ENCODE measurements at regions not wholly inside any gene's neighbourhood (a gene's known extent, or its start where the extent isn't known, plus 50 kb on each side); places are given as distances from the start of the nearest gene placed in this dataset.

DNA sequence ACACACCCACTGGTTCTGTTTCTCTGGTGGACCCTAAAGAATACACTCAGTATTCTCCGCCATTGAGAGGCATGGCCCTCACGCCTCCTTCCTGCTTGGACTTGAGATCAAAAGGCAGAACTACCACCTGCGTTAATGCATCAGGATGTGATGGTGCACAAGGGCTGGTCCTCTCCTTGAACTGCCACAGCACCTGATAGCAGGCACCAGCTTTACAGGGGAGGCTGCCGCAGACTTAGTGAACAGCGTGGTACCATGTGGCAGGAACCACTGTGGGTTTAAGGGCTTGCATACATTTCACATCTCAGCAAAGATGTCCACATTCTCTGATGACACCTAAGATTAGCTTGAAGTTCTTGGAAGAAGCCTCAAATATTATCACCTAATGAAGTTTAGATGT is 208.7 kb downstream of the GADD45G start:
- TF ChIP-seq, protein P1, sequence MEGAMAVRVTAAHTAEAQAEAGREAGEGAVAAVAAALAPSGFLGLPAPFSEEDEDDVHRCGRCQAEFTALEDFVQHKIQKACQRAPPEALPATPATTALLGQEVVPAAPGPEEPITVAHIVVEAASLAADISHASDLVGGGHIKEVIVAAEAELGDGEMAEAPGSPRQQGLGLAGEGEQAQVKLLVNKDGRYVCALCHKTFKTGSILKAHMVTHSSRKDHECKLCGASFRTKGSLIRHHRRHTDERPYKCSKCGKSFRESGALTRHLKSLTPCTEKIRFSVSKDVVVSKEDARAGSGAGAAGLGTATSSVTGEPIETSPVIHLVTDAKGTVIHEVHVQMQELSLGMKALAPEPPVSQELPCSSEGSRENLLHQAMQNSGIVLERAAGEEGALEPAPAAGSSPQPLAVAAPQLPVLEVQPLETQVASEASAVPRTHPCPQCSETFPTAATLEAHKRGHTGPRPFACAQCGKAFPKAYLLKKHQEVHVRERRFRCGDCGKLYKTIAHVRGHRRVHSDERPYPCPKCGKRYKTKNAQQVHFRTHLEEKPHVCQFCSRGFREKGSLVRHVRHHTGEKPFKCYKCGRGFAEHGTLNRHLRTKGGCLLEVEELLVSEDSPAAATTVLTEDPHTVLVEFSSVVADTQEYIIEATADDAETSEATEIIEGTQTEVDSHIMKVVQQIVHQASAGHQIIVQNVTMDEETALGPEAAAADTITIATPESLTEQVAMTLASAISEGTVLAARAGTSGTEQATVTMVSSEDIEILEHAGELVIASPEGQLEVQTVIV (IDR thresholded peaks at IDR 0.05; ENCODE audit: borderline replicate concordance, partially characterized antibody) = no peak
- TF ChIP-seq YY1 (IDR thresholded peaks at IDR 0.05; ENCODE audit: low read depth, low read length) (no peak), NR2C2 (IDR thresholded peaks at IDR 0.05; ENCODE audit: borderline replicate concordance, control insufficient read depth, insufficient read length, low read depth) (no peak), SMC3 (IDR thresholded peaks at IDR 0.05; ENCODE audit: borderline replicate concordance, low read length) (no peak), JUND (IDR thresholded peaks at IDR 0.05; ENCODE audit: low read depth, low read length) (no peak), SRF (IDR thresholded peaks at IDR 0.05; ENCODE audit: low read depth in 2 of 2, low read length in 2 of 2) (no peak), EED (IDR thresholded peaks at IDR 0.05; ENCODE audit: low read depth) (no peak), POLR2A (IDR thresholded peaks at IDR 0.05; ENCODE audit: low read depth, low read length) (no peak), RAD21 (IDR thresholded peaks at IDR 0.05; ENCODE audit: insufficient read depth, low read depth, low read length) (no peak), EZH2 (IDR thresholded peaks at IDR 0.05; ENCODE audit: borderline replicate concordance, control insufficient read depth, low read depth, low read length) (no peak), SP1 (IDR thresholded peaks at IDR 0.05; ENCODE audit: low read depth, low read length) (no peak), RCOR1 (conservative IDR thresholded peaks at IDR 0.05; ENCODE audit: low read depth, low read length) (no peak), FOXM1 (IDR thresholded peaks at IDR 0.05; ENCODE audit: low read depth, low read length) (no peak)
- TF ChIP-seq, protein P2, sequence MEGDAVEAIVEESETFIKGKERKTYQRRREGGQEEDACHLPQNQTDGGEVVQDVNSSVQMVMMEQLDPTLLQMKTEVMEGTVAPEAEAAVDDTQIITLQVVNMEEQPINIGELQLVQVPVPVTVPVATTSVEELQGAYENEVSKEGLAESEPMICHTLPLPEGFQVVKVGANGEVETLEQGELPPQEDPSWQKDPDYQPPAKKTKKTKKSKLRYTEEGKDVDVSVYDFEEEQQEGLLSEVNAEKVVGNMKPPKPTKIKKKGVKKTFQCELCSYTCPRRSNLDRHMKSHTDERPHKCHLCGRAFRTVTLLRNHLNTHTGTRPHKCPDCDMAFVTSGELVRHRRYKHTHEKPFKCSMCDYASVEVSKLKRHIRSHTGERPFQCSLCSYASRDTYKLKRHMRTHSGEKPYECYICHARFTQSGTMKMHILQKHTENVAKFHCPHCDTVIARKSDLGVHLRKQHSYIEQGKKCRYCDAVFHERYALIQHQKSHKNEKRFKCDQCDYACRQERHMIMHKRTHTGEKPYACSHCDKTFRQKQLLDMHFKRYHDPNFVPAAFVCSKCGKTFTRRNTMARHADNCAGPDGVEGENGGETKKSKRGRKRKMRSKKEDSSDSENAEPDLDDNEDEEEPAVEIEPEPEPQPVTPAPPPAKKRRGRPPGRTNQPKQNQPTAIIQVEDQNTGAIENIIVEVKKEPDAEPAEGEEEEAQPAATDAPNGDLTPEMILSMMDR (IDR thresholded peaks at IDR 0.05 in 2 of 3, conservative IDR thresholded peaks at IDR 0.05 in 1 of 3; ENCODE audit: control insufficient read depth in 2 of 3, extremely low read depth in 1 of 3, insufficient read depth in 1 of 3, low read depth in 3 of 3, low read length in 3 of 3) = no peak
